HepG2 (cell line): ENCODE measurements at regions not wholly inside any gene's neighbourhood (a gene's known extent, or its start where the extent isn't known, plus 50 kb on each side); places are given as distances from the start of the nearest gene placed in this dataset.
A peak's percentile ranks its signal among the peaks of the same experiment; 100 is the strongest.

Experiments
- ATAC-seq: fragments of 200-7000 bp; cut with Tn5 transposase; 3 replicates; pipeline ENCODE4 v1.9.1; 2020; ENCODE audit warnings: mild to moderate bottlenecking, moderate library complexity
- BruUV-seq: library from RNA; stranded (reverse); fragments of 400-500 nt; replicated peaks from 2 replicates; lab custom pipeline; 2021; lab: Mats Ljungman, UMichigan
- CTCF ChIA-PET: fragments of 300-600 bp; formaldehyde crosslinking; extraction: SDS; loops from one replicate; lab custom pipeline; 2021; ENCODE audit warnings: low total read pairs, inconsistent platforms, low intra/inter-chr PET ratio; lab: Yijun Ruan, JAX
- POLR2A ChIA-PET: fragments of 350-600 bp; sonication (Branson Sonifier 250); formaldehyde crosslinking; loops from one replicate; lab custom pipeline; 2020; ENCODE audit warnings: antibody characterized with exemption, inconsistent platforms; lab: Yijun Ruan, JAX
- DNase-seq: peaks from one replicate; pipeline ENCODE4 v3.0.0-alpha.2; 2015; ENCODE audit warnings: low spot score
- FAIRE-seq: peaks from 3 replicates; lab custom pipeline; 2011; peaks lifted over from hg19 to GRCh38; lab: Jason Lieb, UNC
- H2AFZ ChIP-seq: one replicate; pipeline ENCODE4 v1.6.1; 2011; ENCODE audit warnings: low read length, inconsistent platforms
- H3K27ac ChIP-seq: fragments of 300-600 bp; 3 replicates; pipeline ENCODE4 v1.8.0; 2011; ENCODE audit warnings: mixed run types, mild to moderate bottlenecking, mixed read lengths, low read length, inconsistent platforms; ENCODE audit not compliant: insufficient read depth; ENCODE audit errors: extremely low read length
- H3K27me3 ChIP-seq, 2 experiments: fragments of 200-600 bp in 1 of 2; 2 replicates in 1 of 2; 3 replicates in 1 of 2; pipeline versions ENCODE4 v1.6.0 to v1.8.0; 2011; ENCODE audit warnings: low read length in 2 of 2, mild to moderate bottlenecking in 2 of 2, moderate library complexity in 2 of 2, inconsistent platforms in 1 of 2; ENCODE audit not compliant: insufficient read depth in 2 of 2, control insufficient read depth in 1 of 2
- H3K36me3 ChIP-seq, 2 experiments: fragments of 200-600 bp in 1 of 2; replicated peaks in 1 of 2; 2 replicates in 1 of 2; 3 replicates in 1 of 2; pipeline versions ENCODE4 v1.5.1 to v1.8.0; 2011; ENCODE audit warnings: low read length in 2 of 2, inconsistent platforms in 1 of 2; ENCODE audit not compliant: insufficient read depth in 2 of 2, control insufficient read depth in 1 of 2
- H3K4me1 ChIP-seq: 2 replicates; pipeline ENCODE4 v1.5.1; 2012; ENCODE audit warnings: low read length, inconsistent platforms; ENCODE audit not compliant: insufficient read depth
- H3K4me2 ChIP-seq: 2 replicates; pipeline ENCODE4 v1.6.0; 2011; ENCODE audit warnings: low read depth, low read length, inconsistent platforms
- H3K4me3 ChIP-seq, 3 experiments: fragments of 200-600 bp in 1 of 3; sonication (generic), shearing (Covaris generic) in 1 of 3; replicated peaks in 1 of 3; 2 replicates each; pipeline ENCODE4 v1.5.1; 2011 to 2016; ENCODE audit warnings: low read length in 3 of 3, inconsistent platforms in 2 of 3, low read depth in 2 of 3, mild to moderate bottlenecking in 2 of 3, control low read depth in 1 of 3, mixed read lengths in 1 of 3; ENCODE audit not compliant: insufficient read depth in 1 of 3
- H3K79me2 ChIP-seq: one replicate; pipeline ENCODE4 v1.6.1; 2011; ENCODE audit warnings: low read length, inconsistent platforms; ENCODE audit not compliant: insufficient read depth
- H3K9ac ChIP-seq: 2 replicates; pipeline ENCODE4 v1.6.0; 2011; ENCODE audit warnings: mild to moderate bottlenecking, low read depth, low read length, inconsistent platforms; ENCODE audit not compliant: insufficient read depth
- H3K9me3 ChIP-seq: 2 replicates; pipeline ENCODE4 v1.5.1; 2012; ENCODE audit warnings: mild to moderate bottlenecking, low read length
- H4K20me1 ChIP-seq: 2 replicates; pipeline ENCODE4 v1.6.0; 2011; ENCODE audit warnings: inconsistent platforms, mild to moderate bottlenecking, low read length, moderate library complexity; ENCODE audit not compliant: insufficient read depth
- EED ChIP-seq: sonication (generic); formaldehyde crosslinking; IDR thresholded peaks from 2 replicates; pipeline ENCODE4 v1.5.0; 2020; ENCODE audit warnings: mild to moderate bottlenecking, missing genetic modification reagents
- POLR2G ChIP-seq: fragments of 200-400 bp; formaldehyde crosslinking; IDR thresholded peaks from 2 replicates; pipeline ENCODE4 v1.6.1; 2018; ENCODE audit warnings: mild to moderate bottlenecking, low read depth, low read length, moderate library complexity
- ZSCAN29 ChIP-seq: sonication (generic); formaldehyde crosslinking; conservative IDR thresholded peaks from 2 replicates; pipeline ENCODE4 v1.4.0; 2020; ENCODE audit warnings: mild to moderate bottlenecking, missing genetic modification reagents
- WGBS: methylation state at CpG from one replicate; pipeline ENCODE4 v1.1.6; 2017; ENCODE audit warnings: low lambda C conversion rate; 5-methylcytosine and 5-hydroxymethylcytosine counted together
- in situ Hi-C: cut with HindIII; loops from 2 replicates; pipeline ENCODE4 v1.10.0; 2017; ENCODE audit warnings: low pct_unique_long_range_greater_than_20kb; ENCODE audit not compliant: extremely low pct_ligation_motif_present
- intact Hi-C: fragments of 100-400 bp; cut with micrococcal nuclease; formaldehyde crosslinking; loops from one replicate; pipeline ENCODE4 v1.10.0; 2022; ENCODE audit not compliant: unreplicated experiment
- TF ChIP-seq, protein P1 (sequence below): fragments of 450-650 bp; IDR thresholded peaks from 2 replicates; pipeline ENCODE4 v1.6.1; 2016
- TF ChIP-seq, protein P2 (sequence below): IDR thresholded peaks from 2 replicates; pipeline ENCODE4 v1.6.1; 2012; ENCODE audit warnings: low read depth, low read length, improper control_type of control experiment
- TF ChIP-seq, protein P3 (sequence below): sonication (generic); formaldehyde crosslinking; IDR thresholded peaks from 2 replicates; pipeline ENCODE4 v1.5.0; 2020; ENCODE audit warnings: missing genetic modification reagents

DNA sequence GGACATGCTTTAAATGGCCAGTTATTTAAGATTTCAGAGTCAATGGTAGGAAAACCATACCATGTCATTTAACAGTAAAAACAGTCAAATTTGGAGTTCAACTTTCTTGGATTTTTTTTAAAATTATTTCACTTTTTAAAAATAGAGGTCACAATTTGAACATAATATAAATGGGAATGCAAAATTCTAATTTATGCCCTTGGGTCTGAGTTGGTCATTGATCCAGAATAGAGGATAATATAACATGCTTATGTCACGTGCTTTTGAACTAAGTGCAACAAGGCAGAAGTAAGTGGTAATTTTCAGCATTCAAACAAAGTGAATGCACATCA is 113.1 kb upstream of the SLC35F3 start:
- ChIA-PET POLR2A (no interaction called here), CTCF (interaction anchor here (2.0 kb wide), 1 partner anchor 350 kb away, joined by 18 read pairs; no protein-coding TSS in a partner anchor)
- no peak for ATAC-seq
- no peak overlapping the region for H3K27ac ChIP-seq
- H3K36me3 ChIP-seq = no peaks in the 10 kb centered on the region
- H3K79me2 ChIP-seq = no peaks in the 10 kb centered on the region
- TF ChIP-seq POLR2G = no peak
- TF ChIP-seq, protein P1, sequence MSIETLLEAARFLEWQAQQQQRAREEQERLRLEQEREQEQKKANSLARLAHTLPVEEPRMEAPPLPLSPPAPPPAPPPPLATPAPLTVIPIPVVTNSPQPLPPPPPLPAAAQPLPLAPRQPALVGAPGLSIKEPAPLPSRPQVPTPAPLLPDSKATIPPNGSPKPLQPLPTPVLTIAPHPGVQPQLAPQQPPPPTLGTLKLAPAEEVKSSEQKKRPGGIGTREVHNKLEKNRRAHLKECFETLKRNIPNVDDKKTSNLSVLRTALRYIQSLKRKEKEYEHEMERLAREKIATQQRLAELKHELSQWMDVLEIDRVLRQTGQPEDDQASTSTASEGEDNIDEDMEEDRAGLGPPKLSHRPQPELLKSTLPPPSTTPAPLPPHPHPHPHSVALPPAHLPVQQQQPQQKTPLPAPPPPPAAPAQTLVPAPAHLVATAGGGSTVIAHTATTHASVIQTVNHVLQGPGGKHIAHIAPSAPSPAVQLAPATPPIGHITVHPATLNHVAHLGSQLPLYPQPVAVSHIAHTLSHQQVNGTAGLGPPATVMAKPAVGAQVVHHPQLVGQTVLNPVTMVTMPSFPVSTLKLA = 0 out of 2 replicates have a peak, but pooled peaks have one; percentile 27
- in situ Hi-C loops = loop anchor here (25.0 kb wide), 1 partner anchor 354 kb away; no protein-coding TSS in a partner anchor
- intact Hi-C loops = loop anchor here (1.0 kb wide), 2 partner anchors 396 to 487 kb away; no protein-coding TSS in a partner anchor
- no peak overlapping the region for H3K9ac ChIP-seq
- H3K4me3 ChIP-seq = no peak overlapping the region
- H3K27me3 ChIP-seq = no peaks in the 10 kb centered on the region
- no TSS peak for BruUV-seq
- no peaks in the 10 kb centered on the region for H4K20me1 ChIP-seq
- no peaks in the 10 kb centered on the region for H3K9me3 ChIP-seq
- FAIRE-seq = no peak
- WGBS = 0% methylated on average over 1 of the region's 1 CpG
- no peaks in the 10 kb centered on the region for H3K4me1 ChIP-seq
- DNase-seq = no peak
- H2AFZ ChIP-seq = no peak overlapping the region
- H3K4me2 ChIP-seq = no peak overlapping the region

DNA sequence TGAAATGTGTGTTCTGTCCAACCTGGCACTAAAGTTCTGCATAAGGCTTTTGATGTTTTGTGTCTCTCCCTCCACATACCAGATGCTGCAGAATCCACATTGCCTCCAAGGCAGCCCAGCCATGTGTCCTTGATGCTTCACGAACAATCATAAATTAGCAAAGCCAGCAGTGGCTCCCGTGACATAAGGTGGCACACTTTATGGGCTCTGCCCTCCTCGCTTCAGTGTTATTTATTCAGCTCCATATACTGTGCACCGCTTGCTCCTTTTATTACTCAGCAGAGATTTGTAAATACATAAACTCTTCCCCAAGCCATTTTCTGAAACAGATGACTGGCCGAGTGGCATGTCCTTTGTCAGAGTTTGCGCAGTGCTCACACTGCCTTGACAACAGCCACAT is 112.8 kb upstream of the SLC35F3 start:
- in situ Hi-C loops = loop anchor here (25.0 kb wide), 1 partner anchor 354 kb away; no protein-coding TSS in a partner anchor
- no peak for TF ChIP-seq ZSCAN29 (CRISPR knock-in tag)
- no peak for TF ChIP-seq EED (CRISPR knock-in tag)
- TF ChIP-seq, protein P2, sequence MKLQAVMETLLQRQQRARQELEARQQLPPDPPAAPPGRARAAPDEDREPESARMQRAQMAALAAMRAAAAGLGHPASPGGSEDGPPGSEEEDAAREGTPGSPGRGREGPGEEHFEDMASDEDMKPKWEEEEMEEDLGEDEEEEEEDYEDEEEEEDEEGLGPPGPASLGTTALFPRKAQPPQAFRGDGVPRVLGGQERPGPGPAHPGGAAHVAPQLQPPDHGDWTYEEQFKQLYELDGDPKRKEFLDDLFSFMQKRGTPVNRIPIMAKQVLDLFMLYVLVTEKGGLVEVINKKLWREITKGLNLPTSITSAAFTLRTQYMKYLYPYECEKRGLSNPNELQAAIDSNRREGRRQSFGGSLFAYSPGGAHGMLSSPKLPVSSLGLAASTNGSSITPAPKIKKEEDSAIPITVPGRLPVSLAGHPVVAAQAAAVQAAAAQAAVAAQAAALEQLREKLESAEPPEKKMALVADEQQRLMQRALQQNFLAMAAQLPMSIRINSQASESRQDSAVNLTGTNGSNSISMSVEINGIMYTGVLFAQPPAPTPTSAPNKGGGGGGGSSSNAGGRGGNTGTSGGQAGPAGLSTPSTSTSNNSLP = no peak
- TF ChIP-seq, protein P3, sequence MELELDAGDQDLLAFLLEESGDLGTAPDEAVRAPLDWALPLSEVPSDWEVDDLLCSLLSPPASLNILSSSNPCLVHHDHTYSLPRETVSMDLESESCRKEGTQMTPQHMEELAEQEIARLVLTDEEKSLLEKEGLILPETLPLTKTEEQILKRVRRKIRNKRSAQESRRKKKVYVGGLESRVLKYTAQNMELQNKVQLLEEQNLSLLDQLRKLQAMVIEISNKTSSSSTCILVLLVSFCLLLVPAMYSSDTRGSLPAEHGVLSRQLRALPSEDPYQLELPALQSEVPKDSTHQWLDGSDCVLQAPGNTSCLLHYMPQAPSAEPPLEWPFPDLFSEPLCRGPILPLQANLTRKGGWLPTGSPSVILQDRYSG = no peak

More for the DNA sequence above, 112.8 kb upstream of the SLC35F3 start:
- no peaks in the 10 kb centered on the region for H3K79me2 ChIP-seq
- no peaks in the 10 kb centered on the region for H3K27me3 ChIP-seq
- no TSS peak for BruUV-seq
- no peak overlapping the region for H3K9ac ChIP-seq
- intact Hi-C loops = loop anchor here (1.0 kb wide), 2 partner anchors 396 to 487 kb away; no protein-coding TSS in a partner anchor
- ChIA-PET POLR2A (no interaction called here), CTCF (interaction anchor here (2.0 kb wide), 1 partner anchor 351 kb away, joined by 18 read pairs; no protein-coding TSS in a partner anchor)
- no peaks in the 10 kb centered on the region for H3K36me3 ChIP-seq
- DNase-seq = no peak
- 59% methylated on average over 6 of the region's 6 CpGs for WGBS
- no peak for FAIRE-seq
- H2AFZ ChIP-seq = no peak overlapping the region
- no peaks in the 10 kb centered on the region for H4K20me1 ChIP-seq
- no peaks in the 10 kb centered on the region for H3K4me1 ChIP-seq
- H3K4me2 ChIP-seq = no peak overlapping the region
- ATAC-seq = no peak
- no peak overlapping the region for H3K4me3 ChIP-seq
- H3K9me3 ChIP-seq = no peaks in the 10 kb centered on the region
- no peak overlapping the region for H3K27ac ChIP-seq
